ENCODE measurements at regions not wholly inside any gene's neighbourhood (a gene's known extent, or its start where the extent isn't known, plus 50 kb on each side); places are given as distances from the start of the nearest gene placed in this dataset.

GRCh38 chr3:148625095-148625736 lies 72.5 kb upstream of the AGTR1 start:
- TF ChIP-seq POLR2A (IDR thresholded peaks at IDR 0.05) (no peak), CTCF (IDR thresholded peaks at IDR 0.05) (no peak), EP300 (IDR thresholded peaks at IDR 0.05) (no peak)

All from gastroesophageal sphincter (tissue), 3 donors.